Ascending aorta (tissue), 2 donors: ENCODE measurements at regions not wholly inside any gene's neighbourhood (a gene's known extent, or its start where the extent isn't known, plus 50 kb on each side); places are given as distances from the start of the nearest gene placed in this dataset.

ENCODE experiments used
- DNase-seq, 2 donors: peaks; one replicate each; pipeline ENCODE4 v3.0.0-alpha.2; 2019; ENCODE audit warnings: low spot score in 2 of 2
- H3K27ac ChIP-seq, 2 donors: fragments of 200-600 bp; sonication (generic); one replicate each; pipeline ENCODE4 v1.5.1; 2016 to 2017; ENCODE audit warnings: mild to moderate bottlenecking in 1 of 2
- H3K27me3 ChIP-seq: fragments of 200-600 bp; sonication (generic); one replicate; pipeline ENCODE4 v1.5.1; 2017
- H3K36me3 ChIP-seq, 2 donors: fragments of 200-600 bp; sonication (generic); one replicate each; pipeline ENCODE4 v1.5.1; 2016
- H3K4me1 ChIP-seq, 2 donors: fragments of 200-600 bp; sonication (generic); one replicate each; pipeline ENCODE4 v1.5.1; 2016 to 2017; ENCODE audit warnings: mild to moderate bottlenecking in 1 of 2
- H3K4me3 ChIP-seq, 2 donors: fragments of 200-600 bp; sonication (generic); one replicate each; pipeline ENCODE4 v1.5.1; 2016 to 2017; ENCODE audit warnings: mild to moderate bottlenecking in 1 of 2
- H3K9me3 ChIP-seq, 2 donors: fragments of 200-600 bp; sonication (generic); one replicate each; pipeline ENCODE4 v1.5.1; 2016
- intact Hi-C: fragments of 100-400 bp; cut with DNase I; formaldehyde crosslinking; loops from one replicate; pipeline ENCODE4 v1.15.1; 2023
- TF ChIP-seq, protein P1 (sequence below), 3 experiments: fragments of 200-600 bp in 2 of 3; fragments of 450-650 bp in 1 of 3; sonication (generic) in 2 of 3; IDR thresholded peaks; one replicate each; pipeline ENCODE4 v1.5.1; 2016 to 2019; ENCODE audit warnings: antibody characterized with exemption in 3 of 3, mild to moderate bottlenecking in 1 of 3, moderate library complexity in 1 of 3

GRCh38 chr2:17422061-17422460 is 96.2 kb downstream of the RAD51AP2 start:
- H3K9me3 ChIP-seq = no peaks in the 10 kb centered on the region
- H3K27me3 ChIP-seq = no peaks in the 10 kb centered on the region
- DNase-seq = no peak
- H3K4me1 ChIP-seq = no peaks in the 10 kb centered on the region
- H3K4me3 ChIP-seq = no peak overlapping the region
- H3K36me3 ChIP-seq = no peaks in the 10 kb centered on the region
- intact Hi-C loops = no loop called here
- no peak overlapping the region for H3K27ac ChIP-seq
- TF ChIP-seq, protein P1, sequence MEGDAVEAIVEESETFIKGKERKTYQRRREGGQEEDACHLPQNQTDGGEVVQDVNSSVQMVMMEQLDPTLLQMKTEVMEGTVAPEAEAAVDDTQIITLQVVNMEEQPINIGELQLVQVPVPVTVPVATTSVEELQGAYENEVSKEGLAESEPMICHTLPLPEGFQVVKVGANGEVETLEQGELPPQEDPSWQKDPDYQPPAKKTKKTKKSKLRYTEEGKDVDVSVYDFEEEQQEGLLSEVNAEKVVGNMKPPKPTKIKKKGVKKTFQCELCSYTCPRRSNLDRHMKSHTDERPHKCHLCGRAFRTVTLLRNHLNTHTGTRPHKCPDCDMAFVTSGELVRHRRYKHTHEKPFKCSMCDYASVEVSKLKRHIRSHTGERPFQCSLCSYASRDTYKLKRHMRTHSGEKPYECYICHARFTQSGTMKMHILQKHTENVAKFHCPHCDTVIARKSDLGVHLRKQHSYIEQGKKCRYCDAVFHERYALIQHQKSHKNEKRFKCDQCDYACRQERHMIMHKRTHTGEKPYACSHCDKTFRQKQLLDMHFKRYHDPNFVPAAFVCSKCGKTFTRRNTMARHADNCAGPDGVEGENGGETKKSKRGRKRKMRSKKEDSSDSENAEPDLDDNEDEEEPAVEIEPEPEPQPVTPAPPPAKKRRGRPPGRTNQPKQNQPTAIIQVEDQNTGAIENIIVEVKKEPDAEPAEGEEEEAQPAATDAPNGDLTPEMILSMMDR (IDR thresholded peaks at IDR 0.05) = no peak

DNA sequence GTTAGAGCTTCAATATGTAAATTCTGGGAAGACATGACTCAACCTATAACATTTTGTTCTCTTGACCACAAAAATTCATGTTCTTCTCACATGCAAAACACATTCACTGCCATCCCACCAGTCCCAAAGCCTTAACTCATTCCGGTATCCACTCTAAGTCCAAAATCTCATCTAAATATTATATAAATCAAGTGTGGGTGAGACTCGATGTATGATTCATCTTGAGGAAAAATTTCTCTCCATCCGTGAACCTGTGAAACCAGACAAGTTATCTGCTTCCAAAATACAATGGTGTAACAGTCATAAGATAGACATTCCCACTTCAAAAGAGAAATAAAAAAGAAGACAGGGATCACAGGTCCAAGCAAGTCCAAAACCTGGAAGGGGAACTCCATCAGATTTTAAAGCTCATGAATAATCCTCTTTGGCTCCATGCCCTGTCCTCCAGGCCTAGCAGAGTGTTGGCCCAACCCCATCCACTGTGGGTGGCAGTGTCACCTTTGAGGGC is 101.3 kb downstream of the RAD51AP2 start:
- intact Hi-C loops = no loop called here
- H3K9me3 ChIP-seq = no peaks in the 10 kb centered on the region
- no peak for DNase-seq
- no peaks in the 10 kb centered on the region for H3K36me3 ChIP-seq
- no peaks in the 10 kb centered on the region for H3K4me1 ChIP-seq
- H3K4me3 ChIP-seq = no peak overlapping the region
- H3K27ac ChIP-seq = no peak overlapping the region
- H3K27me3 ChIP-seq = no peaks in the 10 kb centered on the region
- TF ChIP-seq, protein P1 (IDR thresholded peaks at IDR 0.05) = no peak

DNA sequence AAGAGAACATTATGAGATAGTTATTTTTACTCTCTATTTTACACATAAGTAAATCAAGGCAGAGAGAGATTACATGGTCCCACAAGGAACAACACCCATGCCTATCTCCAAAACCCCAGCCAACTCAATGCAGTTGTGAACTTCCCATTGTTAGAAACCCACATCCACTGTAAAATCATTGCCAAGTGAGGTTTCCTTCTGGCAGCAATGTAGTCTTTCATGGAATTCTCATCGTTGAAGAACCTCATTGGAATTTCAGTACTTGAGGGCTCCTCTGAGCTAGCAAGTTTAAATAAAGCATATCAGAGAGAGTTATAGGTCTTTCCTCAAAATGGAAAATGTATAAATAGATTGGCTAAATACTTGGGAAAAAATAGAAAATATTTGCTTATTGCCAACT is 105.2 kb downstream of the RAD51AP2 start:
- Histone ChIP-seq H3K4me3 (no peak overlapping the region), H3K27me3 (no peaks in the 10 kb centered on the region), H3K27ac (no peak overlapping the region), H3K9me3 (no peaks in the 10 kb centered on the region), H3K4me1 (no peaks in the 10 kb centered on the region), H3K36me3 (no peaks in the 10 kb centered on the region)
- intact Hi-C loops = no loop called here
- DNase-seq = no peak
- TF ChIP-seq, protein P1 (IDR thresholded peaks at IDR 0.05) = no peak

DNA sequence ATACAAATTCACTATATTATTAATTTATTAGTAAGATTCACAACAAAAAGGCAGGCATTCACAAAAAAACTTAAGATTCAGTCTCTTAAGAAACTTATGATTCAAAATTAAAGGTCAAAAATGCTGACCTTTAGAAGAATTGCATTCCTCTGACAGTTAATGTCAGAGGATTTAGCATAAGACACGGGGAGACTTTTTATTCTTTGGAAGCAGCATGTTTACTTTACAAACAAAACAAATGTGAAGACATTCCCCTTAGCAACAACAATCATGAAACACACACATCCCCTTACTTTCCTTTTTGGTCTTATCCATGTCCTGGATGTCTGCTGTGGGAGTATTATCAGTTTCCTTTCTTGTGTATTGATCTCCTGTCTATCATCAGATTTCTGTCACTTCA is 117.1 kb downstream of the RAD51AP2 start:
- intact Hi-C loops = no loop called here
- H3K27ac ChIP-seq = no peak overlapping the region
- H3K9me3 ChIP-seq = peaks cover 0 to 4% of the 10 kb centered on the region in 2 donors
- H3K36me3 ChIP-seq = no peaks in the 10 kb centered on the region
- TF ChIP-seq, protein P1 (IDR thresholded peaks at IDR 0.05) = no peak
- H3K4me1 ChIP-seq = no peaks in the 10 kb centered on the region
- DNase-seq = no peak
- H3K4me3 ChIP-seq = no peak overlapping the region
- H3K27me3 ChIP-seq = no peaks in the 10 kb centered on the region

GRCh38 chr2:17398770-17399169 is 119.5 kb downstream of the RAD51AP2 start:
- Histone ChIP-seq H3K27ac (no peak overlapping the region), H3K4me3 (no peak overlapping the region), H3K4me1 (no peaks in the 10 kb centered on the region), H3K27me3 (no peaks in the 10 kb centered on the region), H3K36me3 (no peaks in the 10 kb centered on the region), H3K9me3 (peaks cover 0 to 4% of the 10 kb centered on the region in 2 donors)
- TF ChIP-seq, protein P1 (IDR thresholded peaks at IDR 0.05) = no peak
- no peak for DNase-seq
- intact Hi-C loops = no loop called here

- Histone ChIP-seq H3K27ac (no peak overlapping the region), H3K9me3 (no peaks in the 10 kb centered on the region), H3K36me3 (no peaks in the 10 kb centered on the region), H3K4me3 (no peak overlapping the region), H3K4me1 (no peaks in the 10 kb centered on the region), H3K27me3 (no peaks in the 10 kb centered on the region)
- TF ChIP-seq, protein P1 (IDR thresholded peaks at IDR 0.05) = no peak
- DNase-seq = no peak
- intact Hi-C loops = no loop called here
These were observed 129.4 kb downstream of the RAD51AP2 start for GRCh38 chr2:17388798-17389197.
